ENCODE measurements at regions not wholly inside any gene's neighbourhood (a gene's known extent, or its start where the extent isn't known, plus 50 kb on each side); places are given as distances from the start of the nearest gene placed in this dataset.

GRCh38 chr2:16152928-16153753 is 212.8 kb downstream of the MYCN start:
- TF ChIP-seq CTCF (IDR thresholded peaks at IDR 0.05; ENCODE audit: low read depth, low read length) = no peak
- TF ChIP-seq MAX (IDR thresholded peaks at IDR 0.05; ENCODE audit: low read depth, low read length) = no peak
- TF ChIP-seq MYC (IDR thresholded peaks at IDR 0.05; ENCODE audit: low read depth, low read length) = no peak
- no peak for TF ChIP-seq POLR2A (IDR thresholded peaks at IDR 0.05; ENCODE audit: extremely low read depth, insufficient read length)
- DNase-seq (ENCODE audit: low read depth) = no peak
- no peak overlapping the region for H3K4me3 ChIP-seq (ENCODE audit: low read depth, low read length)

GRCh38 chr2:16152071-16152927 is 211.9 kb downstream of the MYCN start:
- no peak for DNase-seq (ENCODE audit: low read depth)
- no peak overlapping the region for H3K4me3 ChIP-seq (ENCODE audit: low read depth, low read length)
- TF ChIP-seq MAX (IDR thresholded peaks at IDR 0.05; ENCODE audit: low read depth, low read length) = no peak
- TF ChIP-seq MYC (IDR thresholded peaks at IDR 0.05; ENCODE audit: low read depth, low read length) = no peak

- no peak overlapping the region for H3K4me3 ChIP-seq (ENCODE audit: low read depth, low read length)
- DNase-seq (ENCODE audit: low read depth) = no peak
- no peak for TF ChIP-seq MAX (IDR thresholded peaks at IDR 0.05; ENCODE audit: low read depth, low read length)
- no peak for TF ChIP-seq POLR2A (IDR thresholded peaks at IDR 0.05; ENCODE audit: extremely low read depth, insufficient read length)
- TF ChIP-seq CTCF (IDR thresholded peaks at IDR 0.05; ENCODE audit: low read depth, low read length) = no peak
- no peak for TF ChIP-seq MYC (IDR thresholded peaks at IDR 0.05; ENCODE audit: low read depth, low read length)
Observed at GRCh38 chr2:16151651-16152050, 211.3 kb downstream of the MYCN start.

GRCh38 chr2:16151281-16151570 is 210.9 kb downstream of the MYCN start:
- TF ChIP-seq CTCF (IDR thresholded peaks at IDR 0.05; ENCODE audit: low read depth, low read length) (no peak), POLR2A (IDR thresholded peaks at IDR 0.05; ENCODE audit: extremely low read depth, insufficient read length) (no peak), MYC (IDR thresholded peaks at IDR 0.05; ENCODE audit: low read depth, low read length) (no peak)
- DNase-seq (ENCODE audit: low read depth) = no peak
- H3K4me3 ChIP-seq (ENCODE audit: low read depth, low read length) = no peak overlapping the region

GRCh38 chr2:16150456-16151280 is 210.3 kb downstream of the MYCN start:
- H3K4me3 ChIP-seq (ENCODE audit: low read depth, low read length) = no peak overlapping the region
- DNase-seq (ENCODE audit: low read depth) = no peak
- TF ChIP-seq MYC (IDR thresholded peaks at IDR 0.05; ENCODE audit: low read depth, low read length) (no peak), POLR2A (IDR thresholded peaks at IDR 0.05; ENCODE audit: extremely low read depth, insufficient read length) (no peak), MAX (IDR thresholded peaks at IDR 0.05; ENCODE audit: low read depth, low read length) (no peak), CTCF (IDR thresholded peaks at IDR 0.05; ENCODE audit: low read depth, low read length) (no peak)

Data from NB4 (cell line).